Astrocyte of the cerebellum (primary cell): ENCODE measurements at regions not wholly inside any gene's neighbourhood (a gene's known extent, or its start where the extent isn't known, plus 50 kb on each side); places are given as distances from the start of the nearest gene placed in this dataset.

Source experiments
- DNase-seq: peaks from one replicate; pipeline ENCODE4 v3.0.0-alpha.2; 2011; ENCODE audit warnings: low read depth
- H3K4me3 ChIP-seq: 2 replicates; pipeline ENCODE4 v1.5.1; 2011; ENCODE audit warnings: mild to moderate bottlenecking, low read depth, low read length, moderate library complexity
- in situ Hi-C: cut with HindIII; loops from 2 replicates; pipeline ENCODE4 v1.10.0; 2017; ENCODE audit warnings: low sequenced_read_pairs
- TF ChIP-seq, protein P1 (sequence below): IDR thresholded peaks from 2 replicates; pipeline ENCODE4 v1.5.1; 2012; ENCODE audit warnings: low read length, low read depth, moderate library complexity, mild to moderate bottlenecking; ENCODE audit errors: missing control alignments

- no peak overlapping the region for H3K4me3 ChIP-seq
- no peak for DNase-seq
- TF ChIP-seq, protein P1, sequence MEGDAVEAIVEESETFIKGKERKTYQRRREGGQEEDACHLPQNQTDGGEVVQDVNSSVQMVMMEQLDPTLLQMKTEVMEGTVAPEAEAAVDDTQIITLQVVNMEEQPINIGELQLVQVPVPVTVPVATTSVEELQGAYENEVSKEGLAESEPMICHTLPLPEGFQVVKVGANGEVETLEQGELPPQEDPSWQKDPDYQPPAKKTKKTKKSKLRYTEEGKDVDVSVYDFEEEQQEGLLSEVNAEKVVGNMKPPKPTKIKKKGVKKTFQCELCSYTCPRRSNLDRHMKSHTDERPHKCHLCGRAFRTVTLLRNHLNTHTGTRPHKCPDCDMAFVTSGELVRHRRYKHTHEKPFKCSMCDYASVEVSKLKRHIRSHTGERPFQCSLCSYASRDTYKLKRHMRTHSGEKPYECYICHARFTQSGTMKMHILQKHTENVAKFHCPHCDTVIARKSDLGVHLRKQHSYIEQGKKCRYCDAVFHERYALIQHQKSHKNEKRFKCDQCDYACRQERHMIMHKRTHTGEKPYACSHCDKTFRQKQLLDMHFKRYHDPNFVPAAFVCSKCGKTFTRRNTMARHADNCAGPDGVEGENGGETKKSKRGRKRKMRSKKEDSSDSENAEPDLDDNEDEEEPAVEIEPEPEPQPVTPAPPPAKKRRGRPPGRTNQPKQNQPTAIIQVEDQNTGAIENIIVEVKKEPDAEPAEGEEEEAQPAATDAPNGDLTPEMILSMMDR = no peak
- in situ Hi-C loops = no loop called here
Observed at GRCh38 chr14:42929806-42930480, 1323.3 kb downstream of the LRFN5 start.

DNA sequence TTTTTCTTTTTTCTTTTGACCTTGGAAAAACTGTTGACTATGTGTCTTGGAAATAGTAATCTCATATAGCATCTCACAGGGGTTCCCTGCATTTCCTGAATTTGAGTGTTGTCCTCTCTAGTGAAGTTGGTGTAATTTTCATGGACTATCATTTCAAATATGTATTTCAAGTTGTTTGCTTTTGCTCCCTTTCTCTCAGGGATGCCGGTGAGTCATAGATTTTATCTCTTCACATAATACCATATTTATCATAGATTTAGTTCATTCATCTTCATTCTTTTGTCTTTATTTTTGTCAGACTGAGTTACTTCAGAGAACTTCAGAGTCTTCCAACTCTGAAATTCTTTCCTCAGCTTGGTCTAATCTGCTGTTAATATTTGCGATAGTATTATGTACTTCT is 1320.6 kb downstream of the LRFN5 start:
- no peak for DNase-seq
- TF ChIP-seq, protein P1 = no peak
- in situ Hi-C loops = no loop called here
- H3K4me3 ChIP-seq = no peak overlapping the region

DNA sequence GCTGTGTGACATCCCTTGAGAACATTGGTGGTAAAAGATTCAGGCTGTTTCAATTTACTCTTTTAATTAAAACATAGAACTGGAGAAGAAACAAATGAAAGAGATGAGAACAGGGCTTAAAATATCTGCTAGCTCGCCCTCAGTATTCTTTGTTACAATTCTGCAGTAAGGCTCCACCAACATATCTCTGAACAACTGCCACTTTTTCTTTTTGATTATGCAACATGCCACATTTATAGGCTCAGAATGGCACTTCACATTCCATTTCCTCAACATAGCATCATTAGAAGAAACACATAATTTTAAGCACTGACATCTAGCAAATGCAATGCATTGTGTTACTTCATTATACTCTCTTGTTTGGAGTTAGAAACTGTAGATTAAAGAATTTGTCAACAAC is 1315.2 kb downstream of the LRFN5 start:
- TF ChIP-seq, protein P1 = no peak
- in situ Hi-C loops = no loop called here
- H3K4me3 ChIP-seq = no peak overlapping the region
- no peak for DNase-seq

DNA sequence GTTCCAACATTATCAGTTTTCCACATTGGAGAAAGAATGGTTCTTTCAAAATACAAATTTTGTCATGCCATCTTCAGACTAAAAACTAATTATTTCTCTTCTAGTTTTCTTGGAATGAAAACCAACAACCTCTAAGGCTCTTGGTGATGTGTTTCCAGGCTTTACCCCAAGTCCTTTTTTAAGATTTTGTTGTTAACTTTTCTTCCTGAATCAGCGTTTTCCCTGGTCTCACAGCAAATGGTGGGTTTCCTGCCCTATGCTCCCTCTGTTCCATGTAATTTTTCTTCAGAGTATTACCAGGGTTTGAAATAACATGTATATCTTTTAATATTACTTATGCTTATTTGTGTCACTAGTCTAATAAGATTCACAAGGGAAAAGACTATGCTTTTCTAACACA is 1311.9 kb downstream of the LRFN5 start:
- DNase-seq = no peak
- H3K4me3 ChIP-seq = no peak overlapping the region
- in situ Hi-C loops = no loop called here
- TF ChIP-seq, protein P1 = no peak

DNA sequence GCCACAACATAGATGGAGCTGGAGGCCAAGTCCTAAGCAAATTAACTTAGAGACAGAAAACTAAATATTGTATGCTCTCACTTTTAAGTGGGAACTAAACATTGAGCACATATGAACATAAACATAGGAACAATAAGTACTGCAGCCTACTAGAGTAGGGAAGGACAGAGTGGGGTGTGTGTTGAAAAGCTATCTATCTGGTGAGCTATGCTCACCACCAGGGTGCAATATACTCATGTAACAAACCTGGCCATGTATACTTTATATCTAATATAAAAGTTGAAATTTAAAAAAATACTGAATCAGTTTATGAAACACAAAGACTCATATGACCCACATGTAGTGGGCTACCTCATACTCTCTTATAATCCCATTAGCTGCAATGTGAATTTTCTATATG is 1305.0 kb downstream of the LRFN5 start:
- in situ Hi-C loops = no loop called here
- no peak for DNase-seq
- TF ChIP-seq, protein P1 = no peak
- H3K4me3 ChIP-seq = no peak overlapping the region

DNA sequence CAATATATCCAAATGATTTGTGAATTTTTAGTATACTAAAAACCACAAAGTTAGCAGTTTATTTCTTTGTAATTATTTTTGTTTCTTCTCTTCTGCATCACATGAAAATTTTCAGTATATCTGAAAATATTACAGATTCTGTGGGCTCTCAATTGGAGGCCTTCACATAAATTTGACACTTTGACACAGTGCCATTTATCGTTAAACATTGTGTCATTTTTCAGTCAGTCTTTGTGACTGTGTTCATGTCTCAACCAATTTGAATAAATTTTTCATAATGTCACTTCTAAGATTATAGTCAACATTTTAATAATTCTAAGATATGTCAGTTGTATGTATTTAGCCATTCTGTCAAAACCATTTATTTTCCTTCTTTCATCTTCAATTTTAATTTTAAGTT is 1303.0 kb downstream of the LRFN5 start:
- DNase-seq = no peak
- in situ Hi-C loops = no loop called here
- TF ChIP-seq, protein P1 = no peak

More for the DNA sequence above, 1303.0 kb downstream of the LRFN5 start:
- no peak overlapping the region for H3K4me3 ChIP-seq
